Endodermal cell (in vitro differentiated cells): ENCODE measurements at regions not wholly inside any gene's neighbourhood (a gene's known extent, or its start where the extent isn't known, plus 50 kb on each side); places are given as distances from the start of the nearest gene placed in this dataset.

Source experiments
- DNase-seq: peaks from one replicate; pipeline ENCODE4 v3.0.0-alpha.2; 2017
- H3K27ac ChIP-seq: 2 replicates; pipeline ENCODE4 v1.5.1; 2013; ENCODE audit warnings: mild to moderate bottlenecking, low read depth, low read length, moderate library complexity
- H3K27me3 ChIP-seq: 2 replicates; pipeline ENCODE4 v1.6.1; 2013; ENCODE audit warnings: mild to moderate bottlenecking, low read length, moderate library complexity; ENCODE audit not compliant: insufficient read depth, control insufficient read depth, poor library complexity, severe bottlenecking
- H3K36me3 ChIP-seq: 2 replicates; pipeline ENCODE4 v1.7.0; 2013; ENCODE audit warnings: mild to moderate bottlenecking, low read length, moderate library complexity; ENCODE audit not compliant: control insufficient read depth, insufficient read depth
- H3K4me1 ChIP-seq: one replicate; pipeline ENCODE4 v1.7.0; 2013; ENCODE audit warnings: low read length; ENCODE audit not compliant: control insufficient read depth, insufficient read depth
- H3K4me3 ChIP-seq: 2 replicates; pipeline ENCODE4 v1.5.1; 2013; ENCODE audit warnings: mild to moderate bottlenecking, low read length, moderate library complexity
- H3K9ac ChIP-seq: 2 replicates; pipeline ENCODE4 v1.6.1; 2013; ENCODE audit warnings: mild to moderate bottlenecking, low read length, moderate library complexity; ENCODE audit not compliant: poor library complexity, severe bottlenecking; ENCODE audit errors: extremely low read depth
- H3K9me3 ChIP-seq: 2 replicates; pipeline ENCODE4 v1.6.1; 2013; ENCODE audit warnings: mild to moderate bottlenecking, low read length, moderate library complexity; ENCODE audit not compliant: control insufficient read depth
- H3K27ac Mint-ChIP-seq: 2 replicates; pipeline ENCODE4 v1.8.0; 2020; ENCODE audit warnings: mixed read lengths
- H3K27me3 Mint-ChIP-seq: 2 replicates; pipeline ENCODE4 v1.8.0; 2021; ENCODE audit warnings: mild to moderate bottlenecking, mixed read lengths; ENCODE audit not compliant: insufficient read depth
- H3K36me3 Mint-ChIP-seq: 2 replicates; pipeline ENCODE4 v1.8.0; 2020; ENCODE audit warnings: low read depth, mixed read lengths
- H3K4me1 Mint-ChIP-seq: 2 replicates; pipeline ENCODE4 v1.8.0; 2020; ENCODE audit warnings: mixed read lengths
- H3K4me3 Mint-ChIP-seq: 2 replicates; pipeline ENCODE4 v1.8.0; 2020; ENCODE audit warnings: mild to moderate bottlenecking, moderate library complexity, mixed read lengths
- H3K9me3 Mint-ChIP-seq: 2 replicates; pipeline ENCODE4 v1.8.0; 2020; ENCODE audit warnings: mild to moderate bottlenecking, mixed read lengths
- WGBS, 2 experiments: methylation state at CpG; one replicate each; pipeline versions ENCODE4 v1.1.5 to v1.1.7; 2013; ENCODE audit warnings: missing lambda C conversion rate in 2 of 2, mixed read lengths in 1 of 2; ENCODE audit not compliant: insufficient coverage in 1 of 2, insufficient read length in 1 of 2; 5-methylcytosine and 5-hydroxymethylcytosine counted together
- TF ChIP-seq, protein P1 (sequence below): fragments of 200-600 bp; sonication (generic); conservative IDR thresholded peaks from 2 replicates; pipeline ENCODE4 v1.5.0; 2021; ENCODE audit warnings: antibody characterized with exemption, mild to moderate bottlenecking

DNA sequence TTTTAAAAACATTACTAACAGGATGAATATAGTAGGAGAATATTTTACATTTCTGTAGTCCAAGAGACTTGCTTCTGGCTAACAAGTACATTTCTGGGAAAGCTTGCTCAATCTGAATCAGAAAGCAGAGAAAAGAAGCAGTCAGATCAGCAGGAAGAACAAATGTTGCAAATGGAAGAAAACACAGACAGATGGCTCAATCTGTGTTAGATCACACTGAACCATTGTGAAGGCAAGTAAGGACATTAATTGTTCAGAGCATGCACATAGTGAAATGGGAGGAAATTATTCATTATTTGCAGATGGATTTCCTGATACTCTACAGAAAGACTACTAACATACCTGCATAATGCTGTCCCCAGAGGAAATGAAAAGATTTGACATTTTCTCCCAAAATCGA is 65.2 kb upstream of the CNOT2 start:
- WGBS, 2 experiments, result 83% methylated on average over 1 of the region's 1 CpG; no CpG with 5 or more reads in 1 of the 2 experiments
- no peak overlapping the region for H3K4me3 Mint-ChIP-seq
- H3K9me3 ChIP-seq, result peaks cover 13% of the 10 kb centered on the region
- H3K4me1 Mint-ChIP-seq, result no peaks in the 10 kb centered on the region
- TF ChIP-seq, protein P1, sequence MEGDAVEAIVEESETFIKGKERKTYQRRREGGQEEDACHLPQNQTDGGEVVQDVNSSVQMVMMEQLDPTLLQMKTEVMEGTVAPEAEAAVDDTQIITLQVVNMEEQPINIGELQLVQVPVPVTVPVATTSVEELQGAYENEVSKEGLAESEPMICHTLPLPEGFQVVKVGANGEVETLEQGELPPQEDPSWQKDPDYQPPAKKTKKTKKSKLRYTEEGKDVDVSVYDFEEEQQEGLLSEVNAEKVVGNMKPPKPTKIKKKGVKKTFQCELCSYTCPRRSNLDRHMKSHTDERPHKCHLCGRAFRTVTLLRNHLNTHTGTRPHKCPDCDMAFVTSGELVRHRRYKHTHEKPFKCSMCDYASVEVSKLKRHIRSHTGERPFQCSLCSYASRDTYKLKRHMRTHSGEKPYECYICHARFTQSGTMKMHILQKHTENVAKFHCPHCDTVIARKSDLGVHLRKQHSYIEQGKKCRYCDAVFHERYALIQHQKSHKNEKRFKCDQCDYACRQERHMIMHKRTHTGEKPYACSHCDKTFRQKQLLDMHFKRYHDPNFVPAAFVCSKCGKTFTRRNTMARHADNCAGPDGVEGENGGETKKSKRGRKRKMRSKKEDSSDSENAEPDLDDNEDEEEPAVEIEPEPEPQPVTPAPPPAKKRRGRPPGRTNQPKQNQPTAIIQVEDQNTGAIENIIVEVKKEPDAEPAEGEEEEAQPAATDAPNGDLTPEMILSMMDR, result no peak
- no peaks in the 10 kb centered on the region for H3K4me1 ChIP-seq
- H3K27ac Mint-ChIP-seq, result no peak overlapping the region
- DNase-seq, result no peak
- H3K9me3 Mint-ChIP-seq, result peaks cover 14% of the 10 kb centered on the region
- H3K9ac ChIP-seq, result no peak overlapping the region
- H3K4me3 ChIP-seq, result no peak overlapping the region
- H3K36me3 Mint-ChIP-seq, result no peaks in the 10 kb centered on the region
- no peak overlapping the region for H3K27ac ChIP-seq
- H3K27me3 Mint-ChIP-seq, result no peaks in the 10 kb centered on the region
- H3K27me3 ChIP-seq, result no peaks in the 10 kb centered on the region
- no peaks in the 10 kb centered on the region for H3K36me3 ChIP-seq

DNA sequence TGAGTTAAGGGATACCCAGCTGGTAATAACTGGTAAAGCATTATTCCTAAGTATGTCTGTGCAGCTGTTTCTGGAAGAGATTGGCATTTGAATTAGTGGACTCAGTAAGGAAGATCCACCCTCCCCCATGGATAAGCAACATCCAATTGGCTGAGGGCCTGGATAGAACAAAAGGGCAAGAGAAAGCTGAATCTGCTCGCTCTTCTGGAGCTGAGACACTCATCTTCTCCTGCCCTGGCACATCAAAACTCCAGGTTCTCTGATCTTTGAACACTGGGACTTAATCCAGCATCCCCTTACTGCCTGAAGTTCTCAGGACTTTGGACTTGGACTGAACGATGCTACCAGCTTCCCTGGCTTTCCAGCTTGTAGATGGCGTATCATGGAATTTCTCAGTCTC is 63.1 kb upstream of the CNOT2 start:
- no peak overlapping the region for H3K9ac ChIP-seq
- H3K27me3 Mint-ChIP-seq, result no peaks in the 10 kb centered on the region
- no peak overlapping the region for H3K27ac Mint-ChIP-seq

DNA sequence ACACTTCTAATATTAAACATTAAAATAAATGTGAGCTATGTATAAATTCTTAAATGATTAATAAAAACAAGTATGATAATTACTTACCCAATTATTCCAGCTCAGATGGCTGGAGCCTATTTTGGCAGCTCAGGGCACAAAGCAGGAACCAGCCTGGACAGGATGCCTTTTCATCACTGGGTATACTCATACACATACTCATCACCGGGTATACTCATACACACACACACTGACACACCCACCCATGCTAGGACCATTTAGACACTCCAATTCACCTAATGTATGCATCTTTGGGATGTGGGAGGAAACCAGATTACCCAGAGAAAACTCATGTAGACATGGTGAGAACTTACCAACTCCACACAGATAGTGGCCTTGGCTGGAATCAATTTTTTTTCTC is 57.9 kb upstream of the CNOT2 start:
- no peaks in the 10 kb centered on the region for H3K27me3 Mint-ChIP-seq
- no peak overlapping the region for H3K4me3 Mint-ChIP-seq
- peaks cover 8% of the 10 kb centered on the region for H3K9me3 Mint-ChIP-seq
- TF ChIP-seq, protein P1, result no peak
- H3K4me1 Mint-ChIP-seq, result no peaks in the 10 kb centered on the region
- WGBS, 2 experiments, result 100% methylated on average over 1 of the region's 1 CpG; no CpG with 5 or more reads in 1 of the 2 experiments
- Histone ChIP-seq H3K9me3 (no peaks in the 10 kb centered on the region), H3K27ac (no peak overlapping the region), H3K9ac (no peak overlapping the region), H3K36me3 (no peaks in the 10 kb centered on the region), H3K4me3 (no peak overlapping the region), H3K27me3 (no peaks in the 10 kb centered on the region), H3K4me1 (no peaks in the 10 kb centered on the region)
- H3K36me3 Mint-ChIP-seq, result no peaks in the 10 kb centered on the region
- H3K27ac Mint-ChIP-seq, result no peak overlapping the region
- no peak for DNase-seq

More for the DNA sequence above, 63.1 kb upstream of the CNOT2 start:
- H3K36me3 ChIP-seq, result no peaks in the 10 kb centered on the region
- H3K4me1 ChIP-seq, result no peaks in the 10 kb centered on the region
- WGBS, 2 experiments, result 84 to 87% methylated on average over 3 of the region's 3 CpGs
- no peak overlapping the region for H3K4me3 ChIP-seq
- Mint-ChIP-seq H3K4me1 (no peaks in the 10 kb centered on the region), H3K4me3 (no peak overlapping the region), H3K36me3 (no peaks in the 10 kb centered on the region), H3K9me3 (peaks cover 14% of the 10 kb centered on the region)
- no peak overlapping the region for H3K27ac ChIP-seq
- H3K27me3 ChIP-seq, result no peaks in the 10 kb centered on the region
- DNase-seq, result no peak
- TF ChIP-seq, protein P1, result no peak
- peaks cover 13% of the 10 kb centered on the region for H3K9me3 ChIP-seq
